PC-3 (cell line): ENCODE measurements at regions not wholly inside any gene's neighbourhood (a gene's known extent, or its start where the extent isn't known, plus 50 kb on each side); places are given as distances from the start of the nearest gene placed in this dataset.

ENCODE experiments used
- ATAC-seq: fragments of 200-7000 bp; cut with Tn5 transposase; 2 replicates; pipeline ENCODE4 v1.9.1; 2020; ENCODE audit warnings: mild to moderate bottlenecking, moderate library complexity
- BruUV-seq: library from RNA; stranded (reverse); fragments of 400-500 nt; replicated peaks from 2 replicates; lab custom pipeline; 2021; lab: Mats Ljungman, UMichigan
- CTCF ChIA-PET: fragments of 300-600 bp; sonication (Branson Sonifier 250); formaldehyde crosslinking; loops from one replicate; lab custom pipeline; 2022; ENCODE audit warnings: antibody characterized with exemption; lab: Charles Lee
- POLR2A ChIA-PET: fragments of 300-600 bp; sonication (Branson Sonifier 250); formaldehyde crosslinking; loops from one replicate; lab custom pipeline; 2022; ENCODE audit warnings: antibody characterized with exemption; ENCODE audit not compliant: unreplicated experiment; lab: Charles Lee
- DNase-seq: peaks from one replicate; pipeline ENCODE4 v3.0.0-alpha.2; 2015
- H2AFZ ChIP-seq: fragments of 300-600 bp; sonication (generic); 2 replicates; pipeline ENCODE4 v1.6.0; 2016; ENCODE audit warnings: antibody characterized with exemption, low read length
- H3F3A ChIP-seq: fragments of 300-600 bp; sonication (generic); one replicate; pipeline ENCODE4 v1.6.0; 2017; ENCODE audit warnings: antibody characterized with exemption, low read length, control low read depth, mild to moderate bottlenecking; ENCODE audit not compliant: unreplicated experiment
- H3K27ac ChIP-seq: fragments of 300-600 bp; sonication (generic); 2 replicates; pipeline ENCODE4 v1.5.1; 2016; ENCODE audit warnings: mild to moderate bottlenecking, low read length
- H3K27me3 ChIP-seq: fragments of 300-600 bp; sonication (generic); 2 replicates; pipeline ENCODE4 v1.6.1; 2016; ENCODE audit warnings: low read length, mixed read lengths
- H3K36me3 ChIP-seq: fragments of 300-600 bp; sonication (generic); 2 replicates; pipeline ENCODE4 v1.6.1; 2016; ENCODE audit warnings: low read depth, mixed run types, low read length, mixed read lengths
- H3K4me1 ChIP-seq: fragments of 300-600 bp; sonication (generic); 2 replicates; pipeline ENCODE4 v1.5.1; 2016; ENCODE audit warnings: low read length; ENCODE audit not compliant: insufficient read depth
- H3K4me2 ChIP-seq: fragments of 300-600 bp; sonication (generic); 2 replicates; pipeline ENCODE4 v1.6.0; 2016; ENCODE audit warnings: low read length
- H3K4me3 ChIP-seq: fragments of 300-600 bp; sonication (generic); 2 replicates; pipeline ENCODE4 v1.5.1; 2016; ENCODE audit warnings: mild to moderate bottlenecking, low read length, mixed read lengths
- H3K79me2 ChIP-seq: fragments of 300-600 bp; sonication (generic); 2 replicates; pipeline ENCODE4 v1.6.1; 2017; ENCODE audit warnings: low read length, mixed read lengths
- H3K9ac ChIP-seq: fragments of 300-600 bp; sonication (generic); 2 replicates; pipeline ENCODE4 v1.6.0; 2016; ENCODE audit warnings: mild to moderate bottlenecking, low read length
- H3K9me2 ChIP-seq: fragments of 300-600 bp; sonication (generic); replicated peaks from 2 replicates; pipeline ENCODE4 v1.6.1; 2016; ENCODE audit warnings: mixed run types, low read length, mixed read lengths
- H3K9me3 ChIP-seq: fragments of 300-600 bp; sonication (generic); 2 replicates; pipeline ENCODE4 v1.6.1; 2016; ENCODE audit warnings: low read length, mixed read lengths
- H4K20me1 ChIP-seq: fragments of 300-600 bp; sonication (generic); 2 replicates; pipeline ENCODE4 v1.6.1; 2016; ENCODE audit warnings: low read length, mixed read lengths
- CTCF ChIP-seq: fragments of 300-600 bp; sonication (generic); conservative IDR thresholded peaks from 2 replicates; pipeline ENCODE4 v1.5.1; 2017; ENCODE audit warnings: antibody characterized with exemption, low read depth, mild to moderate bottlenecking, low read length
- EZH2 ChIP-seq: fragments of 300-600 bp; sonication (generic); IDR thresholded peaks from one replicate; pipeline ENCODE4 v1.6.1; 2017; ENCODE audit warnings: antibody characterized with exemption, mild to moderate bottlenecking, low read length; ENCODE audit not compliant: unreplicated experiment
- EZH2phosphoT487 ChIP-seq: fragments of 300-600 bp; sonication (generic); IDR thresholded peaks from 2 replicates; pipeline ENCODE4 v1.6.1; 2018; ENCODE audit warnings: mild to moderate bottlenecking, antibody characterized with exemption, low read length, borderline replicate concordance
- intact Hi-C: fragments of 100-400 bp; cut with micrococcal nuclease; formaldehyde crosslinking; loops from 2 replicates; pipeline ENCODE4 v1.9.0; 2023

GRCh38 chr7:113200281-113200680 lies 81.9 kb upstream of the SMIM30 start:
- no peaks in the 10 kb centered on the region for H4K20me1 ChIP-seq
- no peaks in the 10 kb centered on the region for H3K9me2 ChIP-seq
- H3K4me3 ChIP-seq, result no peak overlapping the region
- CTCF ChIA-PET, result no interaction called here
- DNase-seq, result no peak
- ATAC-seq, result no peak
- no peak overlapping the region for H3K9ac ChIP-seq
- H3K9me3 ChIP-seq, result no peaks in the 10 kb centered on the region
- H3K4me1 ChIP-seq, result peaks cover 6% of the 10 kb centered on the region; the same call in 1 of the 2 replicates
- TF ChIP-seq CTCF (no peak), EZH2 (no peak), EZH2phosphoT487 (no peak)
- H3K4me2 ChIP-seq, result no peak overlapping the region
- no peaks in the 10 kb centered on the region for H3F3A ChIP-seq
- H3K79me2 ChIP-seq, result no peaks in the 10 kb centered on the region
- no peaks in the 10 kb centered on the region for H3K27me3 ChIP-seq
- intact Hi-C loops, result no loop called here
- no peak overlapping the region for H2AFZ ChIP-seq
- BruUV-seq, result no TSS peak
- H3K27ac ChIP-seq, result no peak overlapping the region
- H3K36me3 ChIP-seq, result no peaks in the 10 kb centered on the region
- POLR2A ChIA-PET, result no interaction called here

GRCh38 chr7:113199841-113200240 lies 81.5 kb upstream of the SMIM30 start:
- ChIA-PET CTCF (no interaction called here), POLR2A (no interaction called here)
- no peak overlapping the region for H3K9ac ChIP-seq
- no peaks in the 10 kb centered on the region for H3K79me2 ChIP-seq
- H3K27me3 ChIP-seq, result no peaks in the 10 kb centered on the region
- TF ChIP-seq EZH2, result no peak
- no peak for TF ChIP-seq EZH2phosphoT487
- no peak for TF ChIP-seq CTCF
- peaks cover 6% of the 10 kb centered on the region; the same call in 1 of the 2 replicates for H3K4me1 ChIP-seq
- H3K9me3 ChIP-seq, result no peaks in the 10 kb centered on the region
- H3K27ac ChIP-seq, result no peak overlapping the region
- peak; percentile 32 for DNase-seq
- no peak overlapping the region for H3K4me2 ChIP-seq
- H3K36me3 ChIP-seq, result no peaks in the 10 kb centered on the region
- no peak for ATAC-seq
- BruUV-seq, result no TSS peak
- no peak overlapping the region for H3K4me3 ChIP-seq
- no peak overlapping the region for H2AFZ ChIP-seq
- H3K9me2 ChIP-seq, result no peaks in the 10 kb centered on the region
- no peaks in the 10 kb centered on the region for H3F3A ChIP-seq
- no peaks in the 10 kb centered on the region for H4K20me1 ChIP-seq
- intact Hi-C loops, result no loop called here

- peaks cover 6% of the 10 kb centered on the region; the same call in 1 of the 2 replicates for H3K4me1 ChIP-seq
- no peaks in the 10 kb centered on the region for H4K20me1 ChIP-seq
- ChIA-PET POLR2A (no interaction called here), CTCF (no interaction called here)
- H3K27ac ChIP-seq, result no peak overlapping the region
- H3K36me3 ChIP-seq, result no peaks in the 10 kb centered on the region
- no peaks in the 10 kb centered on the region for H3F3A ChIP-seq
- no peak overlapping the region for H3K9ac ChIP-seq
- no peaks in the 10 kb centered on the region for H3K9me3 ChIP-seq
- DNase-seq, result no peak
- no peak overlapping the region for H3K4me2 ChIP-seq
- H3K79me2 ChIP-seq, result no peaks in the 10 kb centered on the region
- intact Hi-C loops, result no loop called here
- no peak for TF ChIP-seq EZH2
- no peak for TF ChIP-seq EZH2phosphoT487
- TF ChIP-seq CTCF, result no peak
- no peak overlapping the region for H2AFZ ChIP-seq
- H3K4me3 ChIP-seq, result no peak overlapping the region
- H3K9me2 ChIP-seq, result no peaks in the 10 kb centered on the region
- no peaks in the 10 kb centered on the region for H3K27me3 ChIP-seq
- ATAC-seq, result no peak
- BruUV-seq, result no TSS peak
Measured at GRCh38 chr7:113199136-113199535, 80.8 kb upstream of the SMIM30 start.
